ENCODE measurements at regions not wholly inside any gene's neighbourhood (a gene's known extent, or its start where the extent isn't known, plus 50 kb on each side); places are given as distances from the start of the nearest gene placed in this dataset.
"Not testable (repeated sequence)": the region's sequence is repeated elsewhere in the genome, so short reads cannot be mapped to it uniquely, and the experiment has no call there.

- intact Hi-C loops (cut with DNase I) = no loop called here
- Histone ChIP-seq H3K4me1 (ENCODE audit: control insufficient read depth, insufficient read depth, low read length) (no peaks in the 10 kb centered on the region), H3K9me3 (ENCODE audit: control insufficient read depth, low read length) (no peaks in the 10 kb centered on the region), H3K27ac (ENCODE audit: low read length) (no peak overlapping the region), H3K4me3 (ENCODE audit: low read length) (no peak overlapping the region), H3K27me3 (ENCODE audit: control insufficient read depth, insufficient read depth) (no peaks in the 10 kb centered on the region)
- WGBS = 38% methylated on average over 6 of the region's 6 CpGs
- DNase-seq (peak in 2 of 3 donors; percentile 29 to 30), ATAC-seq (no peak)
These were observed 289.6 kb downstream of the SOCS6 start for GRCh38 chr18:70578480-70578879.

- Histone ChIP-seq H3K4me3 (ENCODE audit: low read length) (no peak overlapping the region), H3K27me3 (ENCODE audit: control insufficient read depth, insufficient read depth) (no peaks in the 10 kb centered on the region), H3K4me1 (ENCODE audit: control insufficient read depth, insufficient read depth, low read length) (no peaks in the 10 kb centered on the region), H3K27ac (ENCODE audit: low read length) (no peak overlapping the region), H3K9me3 (ENCODE audit: control insufficient read depth, low read length) (no peaks in the 10 kb centered on the region)
- 61% methylated on average over 4 of the region's 4 CpGs for WGBS
- intact Hi-C loops (cut with DNase I) = no loop called here
- DNase-seq (no peak), ATAC-seq (no peak)
These were observed 288.2 kb downstream of the SOCS6 start for GRCh38 chr18:70577023-70577420.

DNA sequence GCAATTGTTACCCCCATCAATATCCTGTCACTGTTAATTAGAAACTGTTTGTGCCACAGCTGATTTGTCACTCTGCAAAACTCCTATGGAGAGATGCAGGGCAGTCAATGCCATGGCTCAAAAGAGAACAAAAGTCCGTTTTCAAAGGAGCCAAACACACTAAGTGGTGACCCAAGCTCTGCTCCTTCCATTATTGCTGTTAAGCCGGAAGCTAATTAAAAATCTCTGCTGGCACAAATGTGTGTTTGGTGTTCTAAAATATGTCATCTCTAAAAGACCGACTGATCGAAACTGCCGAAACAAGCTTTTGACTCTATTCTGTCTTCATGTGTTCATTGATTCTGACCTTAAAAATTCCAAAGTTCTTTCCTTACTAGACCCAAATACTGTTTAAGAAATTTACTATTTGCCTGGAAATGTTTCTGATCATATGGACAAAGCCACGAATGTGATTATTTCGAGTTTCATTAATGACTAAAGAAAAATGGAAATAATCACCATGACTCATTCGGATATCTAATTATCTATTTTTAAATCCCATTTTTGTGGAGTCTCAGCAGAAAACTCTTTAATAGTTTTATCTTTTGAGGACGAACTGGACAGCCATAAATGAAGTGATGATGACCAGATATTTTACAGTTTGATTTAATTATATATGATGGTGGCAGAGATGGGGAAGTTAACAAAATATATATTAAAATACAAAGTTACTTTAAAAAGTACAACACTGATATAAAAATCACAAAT, 287.6 kb downstream of the SOCS6 start:
- 69% methylated on average over 9 of the region's 9 CpGs for WGBS

DNA sequence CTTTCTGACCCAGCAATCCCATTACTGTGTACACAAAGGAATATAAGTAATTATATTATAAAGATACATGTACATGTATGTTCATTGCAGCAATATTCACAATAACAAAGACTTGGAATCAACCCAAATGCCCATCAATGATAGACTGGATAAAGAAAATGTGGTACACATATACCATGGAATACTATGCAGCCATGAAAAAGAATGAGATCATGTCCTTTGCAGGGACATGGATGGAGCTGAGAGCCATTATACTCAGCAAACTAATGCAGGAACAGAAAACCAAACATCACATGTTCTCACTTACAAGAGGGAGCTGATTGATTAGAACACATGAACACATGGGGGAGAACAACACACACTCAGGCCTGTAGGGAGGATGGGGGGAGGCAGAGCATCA, 286.1 kb downstream of the SOCS6 start:
- H3K27ac ChIP-seq (ENCODE audit: low read length); intact Hi-C loops (cut with DNase I); H3K4me1 ChIP-seq (ENCODE audit: control insufficient read depth, insufficient read depth, low read length); ATAC-seq; H3K27me3 ChIP-seq (ENCODE audit: control insufficient read depth, insufficient read depth); H3K4me3 ChIP-seq (ENCODE audit: low read length); H3K9me3 ChIP-seq (ENCODE audit: control insufficient read depth, low read length); DNase-seq: not testable (repeated sequence)

More for the DNA sequence above, 287.6 kb downstream of the SOCS6 start:
- no peaks in the 10 kb centered on the region for H3K9me3 ChIP-seq (ENCODE audit: control insufficient read depth, low read length)
- H3K4me3 ChIP-seq (ENCODE audit: low read length) = no peak overlapping the region
- H3K4me1 ChIP-seq (ENCODE audit: control insufficient read depth, insufficient read depth, low read length) = no peaks in the 10 kb centered on the region
- no peak overlapping the region for H3K27ac ChIP-seq (ENCODE audit: low read length)
- intact Hi-C loops (cut with DNase I) = no loop called here
- no peak for DNase-seq
- H3K27me3 ChIP-seq (ENCODE audit: control insufficient read depth, insufficient read depth) = no peaks in the 10 kb centered on the region
- no peak for ATAC-seq

DNA sequence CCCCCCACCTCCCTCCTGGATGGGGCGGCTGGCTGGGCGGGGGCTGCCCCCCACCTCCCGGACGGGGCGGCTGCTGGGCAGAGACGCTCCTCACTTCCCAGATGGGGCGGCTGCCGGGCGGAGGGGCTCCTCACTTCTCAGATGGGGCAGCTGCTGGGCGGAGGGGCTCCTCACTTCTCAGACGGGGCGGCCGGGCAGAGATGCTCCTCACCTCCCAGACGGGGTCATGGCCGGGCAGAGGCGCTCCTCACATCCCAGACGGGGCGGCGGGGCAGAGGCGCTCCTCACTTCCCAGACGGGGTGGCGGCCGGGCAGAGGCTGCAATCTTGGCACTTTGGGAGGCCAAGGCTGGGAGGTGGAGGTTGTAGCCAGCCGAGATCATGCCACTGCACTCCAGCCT, 280.8 kb downstream of the SOCS6 start:
- H3K9me3 ChIP-seq (ENCODE audit: control insufficient read depth, low read length); H3K27ac ChIP-seq (ENCODE audit: low read length); H3K27me3 ChIP-seq (ENCODE audit: control insufficient read depth, insufficient read depth); intact Hi-C loops (cut with DNase I); ATAC-seq; H3K4me3 ChIP-seq (ENCODE audit: low read length); H3K4me1 ChIP-seq (ENCODE audit: control insufficient read depth, insufficient read depth, low read length): not testable (repeated sequence)
- peak in 2 of 3 donors; percentile 15 to 51 for DNase-seq
- WGBS = 90% methylated on average over 24 of the region's 24 CpGs

DNA sequence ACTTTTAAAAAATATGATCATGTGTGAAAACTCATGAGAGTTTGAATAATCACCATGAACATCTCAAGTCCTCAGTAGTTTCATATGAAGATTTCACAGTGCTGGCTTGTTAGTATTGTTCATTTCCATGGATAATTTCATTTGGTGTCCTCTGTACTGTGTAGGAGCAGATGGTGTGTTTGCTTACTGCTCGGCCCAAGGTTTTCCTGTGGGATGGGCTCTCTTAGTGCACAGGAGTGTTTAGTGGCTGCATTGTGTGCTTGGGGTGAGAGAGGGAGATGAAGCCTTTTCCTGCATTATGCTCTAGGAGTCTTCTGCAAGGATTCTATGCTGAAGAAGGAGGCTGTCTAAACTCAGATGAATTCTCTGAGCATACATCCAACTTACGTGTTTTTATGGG, 270.6 kb downstream of the SOCS6 start:
- Histone ChIP-seq H3K4me3 (ENCODE audit: low read length) (no peak overlapping the region), H3K27me3 (ENCODE audit: control insufficient read depth, insufficient read depth) (no peaks in the 10 kb centered on the region), H3K4me1 (ENCODE audit: control insufficient read depth, insufficient read depth, low read length) (no peaks in the 10 kb centered on the region), H3K27ac (ENCODE audit: low read length) (no peak overlapping the region), H3K9me3 (ENCODE audit: control insufficient read depth, low read length) (no peaks in the 10 kb centered on the region)
- WGBS = 72% methylated on average over 2 of the region's 2 CpGs
- intact Hi-C loops (cut with DNase I) = no loop called here
- ATAC-seq = no peak
- DNase-seq = no peak

DNA sequence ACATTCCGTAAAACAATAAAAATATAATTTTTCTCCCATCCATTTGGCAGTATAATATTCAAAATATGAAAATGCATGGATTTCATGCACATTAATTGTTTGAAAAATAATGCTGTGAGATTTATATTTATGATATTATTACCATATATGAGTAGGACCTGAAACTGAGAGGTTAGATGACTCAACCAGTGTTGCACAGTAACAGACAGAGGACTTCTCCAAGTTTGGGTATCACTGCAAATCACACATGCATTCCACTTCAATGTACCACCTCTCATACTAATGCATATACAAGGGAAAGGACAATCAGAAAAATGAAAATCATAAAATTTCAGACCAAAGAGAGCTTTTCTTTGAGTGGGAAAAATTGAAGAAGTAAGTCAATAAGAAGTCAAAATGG, 269.5 kb downstream of the SOCS6 start:
- intact Hi-C loops (cut with DNase I) = no loop called here
- no peak for DNase-seq

DNA sequence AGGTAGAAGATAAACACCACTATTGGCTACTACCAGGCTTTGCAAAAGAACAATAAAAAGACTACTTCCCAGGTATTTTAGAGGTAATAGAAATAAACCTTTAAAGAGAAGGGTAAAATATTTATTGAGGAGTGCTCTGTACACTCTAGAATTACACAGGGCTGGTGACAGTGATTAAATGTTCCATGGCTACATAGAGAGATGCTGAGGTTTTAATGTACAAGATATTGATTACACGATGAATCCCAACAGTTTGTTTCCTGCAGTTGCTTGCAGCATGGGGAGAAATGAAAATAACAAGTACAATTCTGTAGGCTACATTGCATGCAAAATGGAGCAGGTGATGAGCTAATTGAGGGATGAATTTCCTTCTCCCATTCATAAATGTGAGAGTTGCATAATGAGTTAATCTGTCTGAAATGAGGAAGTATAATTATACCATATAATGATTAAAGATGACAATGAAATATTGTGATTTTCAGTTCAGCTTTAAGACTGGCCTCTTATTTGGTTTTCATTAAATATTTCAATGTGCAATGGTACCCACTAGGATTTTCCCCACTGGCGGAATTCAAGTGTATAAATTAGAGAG, 266.1 kb downstream of the SOCS6 start:
- ATAC-seq (no peak), DNase-seq (no peak)
- no peaks in the 10 kb centered on the region for H3K4me1 ChIP-seq (ENCODE audit: control insufficient read depth, insufficient read depth, low read length)
- intact Hi-C loops (cut with DNase I) = no loop called here
- no peaks in the 10 kb centered on the region for H3K9me3 ChIP-seq (ENCODE audit: control insufficient read depth, low read length)
- no peak overlapping the region for H3K4me3 ChIP-seq (ENCODE audit: low read length)
- no peak overlapping the region for H3K27ac ChIP-seq (ENCODE audit: low read length)
- 75% methylated on average over 2 of the region's 2 CpGs for WGBS
- H3K27me3 ChIP-seq (ENCODE audit: control insufficient read depth, insufficient read depth) = no peaks in the 10 kb centered on the region

More for the DNA sequence above, 269.5 kb downstream of the SOCS6 start:
- Histone ChIP-seq H3K4me3 (ENCODE audit: low read length) (no peak overlapping the region), H3K27me3 (ENCODE audit: control insufficient read depth, insufficient read depth) (no peaks in the 10 kb centered on the region), H3K27ac (ENCODE audit: low read length) (no peak overlapping the region), H3K4me1 (ENCODE audit: control insufficient read depth, insufficient read depth, low read length) (no peaks in the 10 kb centered on the region), H3K9me3 (ENCODE audit: control insufficient read depth, low read length) (no peaks in the 10 kb centered on the region)
- WGBS = 76% methylated on average over 1 of the region's 1 CpG
- ATAC-seq = no peak

- H3K27ac ChIP-seq (ENCODE audit: low read length) = no peak overlapping the region
- no peak for ATAC-seq
- intact Hi-C loops (cut with DNase I) = no loop called here
- WGBS = 75% methylated on average over 3 of the region's 3 CpGs
- no peak for DNase-seq
- H3K4me3 ChIP-seq (ENCODE audit: low read length) = no peak overlapping the region
- no peaks in the 10 kb centered on the region for H3K27me3 ChIP-seq (ENCODE audit: control insufficient read depth, insufficient read depth)
- no peaks in the 10 kb centered on the region for H3K4me1 ChIP-seq (ENCODE audit: control insufficient read depth, insufficient read depth, low read length)
- H3K9me3 ChIP-seq (ENCODE audit: control insufficient read depth, low read length) = no peaks in the 10 kb centered on the region
These were observed 265.1 kb downstream of the SOCS6 start for GRCh38 chr18:70553936-70554260.

GRCh38 chr18:70553245-70553935, 264.5 kb downstream of the SOCS6 start:
- Histone ChIP-seq H3K27me3 (ENCODE audit: control insufficient read depth, insufficient read depth) (no peaks in the 10 kb centered on the region), H3K4me3 (ENCODE audit: low read length) (no peak overlapping the region), H3K9me3 (ENCODE audit: control insufficient read depth, low read length) (no peaks in the 10 kb centered on the region), H3K4me1 (ENCODE audit: control insufficient read depth, insufficient read depth, low read length) (no peaks in the 10 kb centered on the region), H3K27ac (ENCODE audit: low read length) (no peak overlapping the region)
- WGBS = 69% methylated on average over 10 of the region's 10 CpGs
- ATAC-seq (no peak), DNase-seq (no peak)
- intact Hi-C loops (cut with DNase I) = no loop called here

GRCh38 chr18:70536370-70537062, 247.7 kb downstream of the SOCS6 start:
- no peaks in the 10 kb centered on the region for H3K4me1 ChIP-seq (ENCODE audit: control insufficient read depth, insufficient read depth, low read length)
- no peak overlapping the region for H3K4me3 ChIP-seq (ENCODE audit: low read length)
- no peak overlapping the region for H3K27ac ChIP-seq (ENCODE audit: low read length)
- intact Hi-C loops (cut with DNase I) = no loop called here
- no peak for DNase-seq
- H3K27me3 ChIP-seq (ENCODE audit: control insufficient read depth, insufficient read depth) = no peaks in the 10 kb centered on the region
- H3K9me3 ChIP-seq (ENCODE audit: control insufficient read depth, low read length) = no peaks in the 10 kb centered on the region
- no peak for ATAC-seq
- WGBS = 73% methylated on average over 6 of the region's 6 CpGs

Measured in right cardiac atrium (tissue), 5 donors.